ENCODE measurements at regions not wholly inside any gene's neighbourhood (a gene's known extent, or its start where the extent isn't known, plus 50 kb on each side); places are given as distances from the start of the nearest gene placed in this dataset.

DNA sequence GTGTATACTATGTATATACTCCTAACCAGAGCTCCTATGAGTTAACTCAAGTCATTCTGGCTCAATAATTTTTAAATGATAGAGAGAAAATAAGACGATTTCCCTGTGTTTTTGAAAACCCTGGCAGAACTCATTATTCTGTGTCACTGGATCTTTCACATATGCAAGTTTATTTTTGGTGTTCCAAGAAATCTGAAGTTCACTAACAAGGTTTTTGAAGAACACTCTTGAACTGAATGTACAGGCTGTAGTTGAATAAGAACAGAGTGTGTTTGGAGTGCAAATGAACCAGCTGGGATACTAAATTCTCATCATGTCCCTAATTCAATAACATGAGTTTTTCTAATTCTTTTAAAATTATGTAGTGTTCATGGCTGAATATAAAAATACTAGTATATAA is 466.9 kb upstream of the SUCLG2 start:
- no peak overlapping the region for H3K27ac ChIP-seq
- DNase-seq: no peak
- no peaks in the 10 kb centered on the region for H3K9me3 ChIP-seq
- intact Hi-C loops (cut with DNase I): no loop called here
- TF ChIP-seq, protein P1, sequence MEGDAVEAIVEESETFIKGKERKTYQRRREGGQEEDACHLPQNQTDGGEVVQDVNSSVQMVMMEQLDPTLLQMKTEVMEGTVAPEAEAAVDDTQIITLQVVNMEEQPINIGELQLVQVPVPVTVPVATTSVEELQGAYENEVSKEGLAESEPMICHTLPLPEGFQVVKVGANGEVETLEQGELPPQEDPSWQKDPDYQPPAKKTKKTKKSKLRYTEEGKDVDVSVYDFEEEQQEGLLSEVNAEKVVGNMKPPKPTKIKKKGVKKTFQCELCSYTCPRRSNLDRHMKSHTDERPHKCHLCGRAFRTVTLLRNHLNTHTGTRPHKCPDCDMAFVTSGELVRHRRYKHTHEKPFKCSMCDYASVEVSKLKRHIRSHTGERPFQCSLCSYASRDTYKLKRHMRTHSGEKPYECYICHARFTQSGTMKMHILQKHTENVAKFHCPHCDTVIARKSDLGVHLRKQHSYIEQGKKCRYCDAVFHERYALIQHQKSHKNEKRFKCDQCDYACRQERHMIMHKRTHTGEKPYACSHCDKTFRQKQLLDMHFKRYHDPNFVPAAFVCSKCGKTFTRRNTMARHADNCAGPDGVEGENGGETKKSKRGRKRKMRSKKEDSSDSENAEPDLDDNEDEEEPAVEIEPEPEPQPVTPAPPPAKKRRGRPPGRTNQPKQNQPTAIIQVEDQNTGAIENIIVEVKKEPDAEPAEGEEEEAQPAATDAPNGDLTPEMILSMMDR (IDR thresholded peaks at IDR 0.05): no peak
- no peak for TF ChIP-seq POLR2A (IDR thresholded peaks at IDR 0.05)
- 36 to 40% methylated on average over 1 of the region's 1 CpG for WGBS, 2 donors
- no peaks in the 10 kb centered on the region for H3K4me1 ChIP-seq
- H3K4me3 ChIP-seq: no peak overlapping the region
- H3K27me3 ChIP-seq: no peaks in the 10 kb centered on the region
- H3K36me3 ChIP-seq: no peaks in the 10 kb centered on the region

DNA sequence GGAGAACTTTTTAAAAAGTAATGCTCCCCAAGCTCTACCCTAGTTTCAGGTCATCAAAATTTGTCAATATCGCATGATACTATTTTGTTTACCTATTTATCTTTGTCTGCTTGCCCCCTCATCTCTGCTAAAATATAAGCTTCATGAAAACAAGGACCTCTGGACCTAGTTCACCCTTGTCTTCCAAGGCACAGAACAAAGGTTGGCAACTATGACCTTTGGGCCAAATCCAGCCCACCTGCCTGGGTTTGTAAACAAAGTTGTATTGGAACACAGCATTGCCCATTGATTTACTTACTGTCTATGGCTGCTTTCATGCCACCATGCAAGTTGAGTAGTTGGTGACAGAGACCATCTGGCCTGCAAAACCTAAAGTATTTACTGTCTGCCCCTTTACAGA is 462.2 kb upstream of the SUCLG2 start:
- no peak overlapping the region for H3K4me3 ChIP-seq
- no peaks in the 10 kb centered on the region for H3K9me3 ChIP-seq
- H3K36me3 ChIP-seq: no peaks in the 10 kb centered on the region
- TF ChIP-seq POLR2A (IDR thresholded peaks at IDR 0.05): no peak
- TF ChIP-seq, protein P1 (IDR thresholded peaks at IDR 0.05): no peak
- no peak overlapping the region for H3K27ac ChIP-seq
- no peaks in the 10 kb centered on the region for H3K27me3 ChIP-seq
- intact Hi-C loops (cut with DNase I): no loop called here
- 94 to 95% methylated on average over 1 of the region's 1 CpG for WGBS, 2 donors
- no peaks in the 10 kb centered on the region for H3K4me1 ChIP-seq
- DNase-seq: no peak

- Histone ChIP-seq H3K4me3 (no peak overlapping the region), H3K27ac (no peak overlapping the region), H3K4me1 (no peaks in the 10 kb centered on the region), H3K27me3 (no peaks in the 10 kb centered on the region), H3K9me3 (no peaks in the 10 kb centered on the region), H3K36me3 (no peaks in the 10 kb centered on the region)
- no peak for DNase-seq
- intact Hi-C loops (cut with DNase I): no loop called here
- no peak for TF ChIP-seq POLR2A (IDR thresholded peaks at IDR 0.05)
- TF ChIP-seq, protein P1 (IDR thresholded peaks at IDR 0.05): no peak
- 20 to 44% methylated on average over 1 of the region's 1 CpG for WGBS, 2 donors
Observed at GRCh38 chr3:68103811-68104210, 449.4 kb upstream of the SUCLG2 start.

- no peaks in the 10 kb centered on the region for H3K27me3 ChIP-seq
- H3K9me3 ChIP-seq: no peaks in the 10 kb centered on the region
- 33 to 55% methylated on average over 1 of the region's 1 CpG for WGBS, 2 donors
- H3K4me3 ChIP-seq: no peak overlapping the region
- intact Hi-C loops (cut with DNase I): no loop called here
- no peak for TF ChIP-seq POLR2A (IDR thresholded peaks at IDR 0.05)
- TF ChIP-seq, protein P1 (IDR thresholded peaks at IDR 0.05): no peak
- H3K36me3 ChIP-seq: no peaks in the 10 kb centered on the region
- no peak overlapping the region for H3K27ac ChIP-seq
- no peak for DNase-seq
- no peaks in the 10 kb centered on the region for H3K4me1 ChIP-seq
Observed at GRCh38 chr3:68090571-68090970, 436.2 kb upstream of the SUCLG2 start.

DNA sequence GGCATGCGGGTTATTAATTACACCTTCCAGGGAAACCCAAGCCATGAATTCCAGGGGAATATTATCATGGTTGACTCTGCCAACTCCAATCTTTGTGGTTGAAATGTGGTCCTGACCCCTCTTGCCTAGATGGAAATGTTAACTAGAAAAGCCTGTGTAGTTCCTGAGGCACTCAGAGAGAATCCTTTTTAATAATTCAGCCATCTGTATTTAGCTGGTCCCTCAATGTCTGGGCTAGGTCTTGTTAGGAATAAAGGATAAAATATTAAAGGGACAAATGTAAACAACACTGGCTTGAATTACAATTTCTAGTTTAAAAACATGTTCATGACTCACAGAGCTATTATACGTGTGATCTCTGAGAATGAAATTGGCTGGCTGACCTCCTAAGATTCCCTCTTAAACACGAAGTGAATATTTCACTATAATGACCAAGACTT is 435.2 kb upstream of the SUCLG2 start:
- intact Hi-C loops (cut with DNase I): no loop called here
- 26 to 54% methylated on average over 3 of the region's 3 CpGs for WGBS, 2 donors
- no peak overlapping the region for H3K27ac ChIP-seq
- H3K4me3 ChIP-seq: no peak overlapping the region
- H3K9me3 ChIP-seq: no peaks in the 10 kb centered on the region
- TF ChIP-seq POLR2A (IDR thresholded peaks at IDR 0.05): no peak
- TF ChIP-seq, protein P1 (IDR thresholded peaks at IDR 0.05): no peak
- H3K4me1 ChIP-seq: no peaks in the 10 kb centered on the region
- no peak for DNase-seq
- no peaks in the 10 kb centered on the region for H3K27me3 ChIP-seq
- H3K36me3 ChIP-seq: no peaks in the 10 kb centered on the region
